Occipital lobe (tissue), 1 donor: ENCODE measurements at regions not wholly inside any gene's neighbourhood (a gene's known extent, or its start where the extent isn't known, plus 50 kb on each side); places are given as distances from the start of the nearest gene placed in this dataset.
"Not testable (repeated sequence)": the region's sequence is repeated elsewhere in the genome, so short reads cannot be mapped to it uniquely, and the experiment has no call there.

Source experiments
- DNase-seq: peaks from one replicate; lab custom pipeline; 2025; lab: John Stamatoyannopoulos, UW

GRCh38 chr2:145757503-145758246 is 1237.8 kb upstream of the ZEB2 start:
- DNase-seq, result no peak

- no peak for DNase-seq
Observed at GRCh38 chr2:145755019-145755837, 1235.3 kb upstream of the ZEB2 start.

GRCh38 chr2:145753966-145754365 is 1234.0 kb upstream of the ZEB2 start:
- no peak for DNase-seq

- DNase-seq, result no peak
Observed at GRCh38 chr2:145753041-145753608, 1233.2 kb upstream of the ZEB2 start.

- no peak for DNase-seq
Observed at GRCh38 chr2:145752091-145752806, 1232.3 kb upstream of the ZEB2 start.

GRCh38 chr2:145751629-145752028 is 1231.7 kb upstream of the ZEB2 start:
- DNase-seq, result no peak

- no peak for DNase-seq
Observed at GRCh38 chr2:145751155-145751554, 1231.2 kb upstream of the ZEB2 start.

- no peak for DNase-seq
Observed at GRCh38 chr2:145750612-145751011, 1230.7 kb upstream of the ZEB2 start.

GRCh38 chr2:145750144-145750543 is 1230.2 kb upstream of the ZEB2 start:
- no peak for DNase-seq

- DNase-seq, result no peak
Observed at GRCh38 chr2:145749556-145749955, 1229.6 kb upstream of the ZEB2 start.

- DNase-seq, result no peak
Observed at GRCh38 chr2:145748927-145749326, 1229.0 kb upstream of the ZEB2 start.

- DNase-seq, result no peak
Observed at GRCh38 chr2:145747715-145748114, 1227.8 kb upstream of the ZEB2 start.

- not testable (repeated sequence) for DNase-seq
Observed at GRCh38 chr2:145745387-145745721, 1225.4 kb upstream of the ZEB2 start.

- no peak for DNase-seq
Observed at GRCh38 chr2:145744541-145745386, 1224.8 kb upstream of the ZEB2 start.

GRCh38 chr2:145743011-145743410 is 1223.1 kb upstream of the ZEB2 start:
- no peak for DNase-seq

GRCh38 chr2:145741636-145742035 is 1221.7 kb upstream of the ZEB2 start:
- DNase-seq, result no peak

- no peak for DNase-seq
Observed at GRCh38 chr2:145741181-145741580, 1221.3 kb upstream of the ZEB2 start.

GRCh38 chr2:145740302-145740701 is 1220.4 kb upstream of the ZEB2 start:
- no peak for DNase-seq

GRCh38 chr2:145739681-145740080 is 1219.8 kb upstream of the ZEB2 start:
- no peak for DNase-seq

- no peak for DNase-seq
Observed at GRCh38 chr2:145736871-145737270, 1217.0 kb upstream of the ZEB2 start.

- DNase-seq, result no peak
Observed at GRCh38 chr2:145731467-145731866, 1211.5 kb upstream of the ZEB2 start.
